ENCODE measurements at regions not wholly inside any gene's neighbourhood (a gene's known extent, or its start where the extent isn't known, plus 50 kb on each side); places are given as distances from the start of the nearest gene placed in this dataset.
A peak's percentile ranks its signal among the peaks of the same experiment; 100 is the strongest.
"Not testable (repeated sequence)": the region's sequence is repeated elsewhere in the genome, so short reads cannot be mapped to it uniquely, and the experiment has no call there.

DNA sequence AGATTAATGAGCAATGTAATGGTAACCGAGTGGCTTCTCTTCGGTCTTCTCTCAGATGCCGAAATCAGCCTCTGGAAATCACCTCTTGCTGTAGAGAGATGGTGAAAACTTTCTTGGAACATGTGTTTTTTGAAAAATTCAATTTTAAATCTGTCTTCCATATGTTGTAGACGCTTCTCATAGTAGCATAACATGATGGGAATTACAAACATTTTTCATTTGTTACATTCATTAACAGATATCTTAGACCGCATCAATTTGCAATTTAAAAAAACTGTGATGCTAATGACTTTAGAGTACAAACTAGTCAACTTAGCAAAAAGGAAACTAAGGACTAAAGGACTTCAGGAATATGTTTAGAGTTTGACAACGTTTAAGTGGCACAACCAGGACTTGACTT is 275.2 kb downstream of the ASXL3 start:
- DNase-seq = no peak

DNA sequence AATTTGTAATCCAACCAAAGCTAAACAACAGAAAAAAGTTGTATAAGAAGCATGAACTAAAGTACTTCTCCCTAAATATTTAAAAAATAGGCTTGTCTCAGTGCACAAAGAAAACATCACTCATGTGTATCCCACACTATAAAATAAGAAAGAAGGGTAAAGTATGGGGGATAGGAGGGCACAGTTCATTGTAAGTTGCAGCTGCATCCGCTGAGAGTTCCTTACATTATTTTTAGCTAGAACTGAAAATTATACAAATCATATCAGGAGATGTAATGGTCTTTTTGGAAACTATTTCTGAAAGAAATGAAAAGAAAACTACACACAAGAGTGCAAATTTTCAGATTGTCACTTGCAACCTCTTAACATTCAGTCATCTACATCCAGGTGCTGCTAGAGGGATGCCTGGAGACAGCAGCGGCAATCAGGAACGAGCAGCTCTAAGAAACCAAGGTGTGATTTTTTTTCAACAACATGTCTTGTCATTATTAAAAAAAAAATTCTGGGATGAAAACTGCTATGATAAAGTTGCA is 273.6 kb downstream of the ASXL3 start:
- DNase-seq = no peak

DNA sequence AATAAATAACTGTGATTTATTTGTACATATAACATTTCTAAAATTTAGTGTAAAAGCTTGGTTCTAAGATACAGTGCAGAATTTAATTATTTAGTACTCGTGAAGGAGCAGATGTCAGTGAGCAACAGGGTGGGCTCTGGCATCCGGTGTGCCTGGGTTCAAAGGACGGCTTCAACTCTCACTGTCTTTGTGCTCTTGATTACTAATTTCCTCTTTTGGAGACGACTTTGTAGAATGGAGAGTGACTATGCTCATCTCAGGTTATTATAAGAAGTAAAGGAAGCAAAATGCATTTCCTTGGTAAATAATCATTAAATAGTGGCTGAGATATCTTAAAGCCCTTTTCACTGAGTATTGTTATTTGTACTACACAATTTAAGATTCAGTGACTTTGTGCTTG is 271.7 kb downstream of the ASXL3 start:
- no peak for DNase-seq

DNA sequence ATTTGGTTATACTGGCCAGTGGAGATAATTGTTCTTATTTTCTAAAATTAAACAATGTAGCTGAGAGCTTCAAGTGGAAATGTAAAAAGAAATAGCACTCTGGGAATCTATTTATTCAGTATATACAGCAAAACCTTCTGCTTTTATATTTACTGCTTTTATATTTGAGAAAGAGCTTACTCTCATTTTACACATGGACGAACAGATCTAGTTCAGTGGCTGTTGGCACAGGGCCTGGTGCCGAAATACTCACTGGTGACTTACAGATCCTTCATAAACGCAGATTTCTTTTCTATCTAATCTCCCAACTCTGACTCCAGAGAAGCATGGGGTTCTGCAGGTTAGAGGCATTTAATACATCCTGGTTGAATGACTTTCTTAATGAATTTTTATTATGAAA is 266.2 kb downstream of the ASXL3 start:
- no peak for DNase-seq

DNA sequence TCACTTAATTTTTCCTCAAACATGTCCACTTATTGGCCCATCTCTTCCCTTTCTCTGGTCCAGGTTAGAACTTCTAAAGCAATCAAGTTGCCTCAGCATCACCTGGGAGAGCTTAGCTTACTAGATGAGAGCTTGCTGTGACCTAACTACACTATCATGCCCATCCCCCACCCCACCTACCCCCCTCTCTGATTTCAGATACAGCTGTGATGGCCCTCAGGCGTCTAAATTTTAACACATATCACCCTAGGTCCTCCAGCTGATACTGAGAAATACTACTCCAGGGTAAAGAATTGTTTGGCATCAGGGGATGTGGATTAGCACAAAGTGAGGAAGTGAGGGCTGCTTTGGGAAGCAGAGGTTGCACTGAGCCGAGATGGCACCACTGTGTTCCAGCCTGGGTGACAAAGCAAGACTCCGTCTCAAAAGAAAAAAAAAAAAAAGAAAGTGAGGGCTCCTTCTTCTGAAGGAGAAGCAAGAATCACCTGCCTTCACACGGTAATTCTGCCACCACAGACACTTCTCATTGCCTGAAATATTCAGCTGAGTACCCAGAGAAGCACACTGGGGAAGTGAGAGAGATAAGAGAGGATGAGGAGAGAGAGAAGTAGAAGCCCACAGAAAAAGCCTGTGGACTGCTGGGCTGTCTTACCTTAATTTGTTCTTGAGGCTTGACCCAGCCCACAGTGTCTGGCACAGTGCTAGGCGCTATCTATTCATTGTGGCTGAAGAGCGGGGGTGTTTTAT is 263.4 kb downstream of the ASXL3 start:
- DNase-seq = no peak

DNA sequence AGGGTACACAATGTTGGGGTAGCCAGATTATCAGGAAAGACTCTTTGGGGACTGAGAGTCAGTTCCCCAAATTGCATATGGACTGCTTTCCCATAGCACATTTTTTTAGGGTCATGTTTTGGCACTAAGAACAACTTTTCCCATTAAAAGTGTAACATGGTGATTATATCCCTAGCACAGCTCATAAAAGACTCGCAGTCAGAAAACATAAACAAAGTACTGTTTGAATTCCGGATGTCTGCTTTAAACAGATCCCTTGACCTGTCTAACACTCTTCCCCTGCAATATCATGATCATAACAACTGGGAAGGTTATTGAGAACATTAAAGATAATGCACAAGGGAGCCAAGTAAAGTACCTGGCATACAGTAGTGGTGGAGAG is 262.2 kb downstream of the ASXL3 start:
- DNase-seq = no peak

DNA sequence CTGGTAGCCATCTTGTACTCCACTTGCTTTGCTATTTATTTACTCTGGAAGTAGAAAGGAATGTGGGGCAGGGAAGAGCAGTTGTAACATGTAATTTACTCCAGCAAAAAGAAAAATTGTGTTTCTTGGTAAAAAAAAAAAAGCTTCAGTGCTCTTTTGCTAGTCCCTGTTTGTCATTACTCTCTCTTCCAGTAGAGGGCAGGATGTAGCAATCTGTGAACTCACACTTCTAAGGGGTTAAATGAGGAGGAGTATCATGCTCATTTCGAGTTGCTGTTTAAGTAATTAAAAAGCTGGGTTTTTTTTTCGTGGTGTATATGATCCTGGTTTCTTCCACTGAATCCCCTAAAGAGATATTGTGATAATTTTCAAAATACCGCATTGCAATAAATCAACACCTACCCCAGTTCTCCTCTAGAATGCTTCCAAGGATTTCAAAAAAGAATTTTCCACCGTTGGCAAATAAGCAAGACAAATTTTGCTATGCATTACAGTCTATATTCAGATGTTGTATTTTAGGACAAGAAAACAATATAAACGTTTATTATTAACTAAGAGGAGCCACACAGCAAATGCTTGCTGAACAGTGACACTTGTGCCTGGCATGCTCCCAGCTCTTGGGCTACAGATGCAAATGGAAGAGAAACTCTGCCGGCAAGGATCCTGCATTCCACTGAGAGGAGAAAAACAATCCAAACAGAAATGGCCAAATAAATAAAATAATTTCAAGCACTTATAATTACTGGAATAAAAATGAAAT is 261.6 kb downstream of the ASXL3 start:
- peak; percentile 67 for DNase-seq

DNA sequence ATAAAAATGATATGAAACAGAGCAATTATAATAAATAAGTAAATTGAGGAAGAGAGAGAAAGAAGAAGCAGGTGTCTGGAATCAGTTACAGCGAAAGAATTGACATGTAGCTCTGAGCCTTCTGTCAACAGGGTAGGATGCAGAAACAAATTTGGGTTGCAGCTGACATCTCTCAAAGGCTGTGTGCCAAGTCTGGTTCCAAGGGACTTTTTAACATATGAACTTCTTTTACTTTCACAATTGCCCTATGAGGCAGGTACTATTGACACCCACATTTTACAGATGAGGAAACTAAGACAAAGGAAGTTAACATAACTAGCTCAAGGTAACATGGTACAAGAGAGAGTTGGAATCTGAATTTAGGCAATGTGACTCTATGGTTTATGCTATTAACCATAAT is 260.0 kb downstream of the ASXL3 start:
- no peak for DNase-seq

DNA sequence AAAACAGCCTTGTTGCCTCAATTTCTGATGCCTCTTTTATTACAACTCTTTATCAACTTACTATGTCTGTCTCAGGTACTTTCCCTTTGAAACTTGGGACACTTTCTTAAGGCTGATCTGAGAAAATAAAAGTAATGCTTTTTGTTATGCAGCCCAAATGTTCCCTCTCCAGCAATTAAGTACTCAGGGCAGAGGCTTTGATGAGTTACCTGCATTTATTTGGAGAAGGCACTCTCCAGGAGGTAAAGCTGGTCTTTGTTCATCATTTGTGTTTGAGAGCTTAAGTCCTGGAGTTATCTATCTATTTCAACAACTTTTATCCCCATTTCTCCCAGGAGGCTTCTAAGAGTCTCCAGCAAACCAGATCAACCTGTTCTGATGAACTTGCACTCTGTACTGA is 259.2 kb downstream of the ASXL3 start:
- DNase-seq = no peak

DNA sequence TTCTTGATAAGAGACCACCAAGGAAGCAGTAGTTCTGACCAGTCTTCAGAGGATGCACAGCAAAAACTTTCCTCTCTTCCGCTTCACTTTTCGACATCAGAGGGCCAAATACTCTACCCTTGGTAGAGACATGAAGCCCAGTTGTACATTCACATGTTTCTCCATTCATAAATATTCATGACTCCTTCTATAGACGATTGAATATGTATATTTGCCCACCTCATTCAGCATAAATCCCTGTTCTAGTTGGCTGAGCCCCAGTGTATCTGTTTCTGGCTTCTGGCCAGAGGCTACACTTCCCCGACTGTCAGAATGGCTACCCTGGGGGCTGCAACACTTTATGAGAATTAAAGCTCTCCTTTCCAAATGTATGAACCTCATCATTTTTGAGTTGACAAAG is 258.5 kb downstream of the ASXL3 start:
- no peak for DNase-seq

DNA sequence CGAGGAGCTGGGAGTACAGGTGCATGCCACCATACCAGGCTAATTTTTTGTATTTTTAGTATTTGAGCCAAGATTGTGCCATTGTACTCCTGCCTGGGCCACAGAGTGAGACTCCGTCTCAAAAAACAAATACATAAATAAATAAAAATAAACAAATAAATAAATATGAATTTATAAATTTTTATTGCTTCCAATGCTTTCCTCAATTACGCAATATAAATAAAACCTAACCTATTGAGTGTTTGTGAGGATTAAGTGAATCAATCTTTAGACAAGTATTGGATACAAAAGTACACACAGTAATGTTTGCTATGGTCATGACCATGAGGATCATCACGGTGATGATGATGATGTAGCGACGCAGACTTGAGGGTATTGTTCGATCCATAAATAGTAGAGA is 257.4 kb downstream of the ASXL3 start:
- DNase-seq = no peak

DNA sequence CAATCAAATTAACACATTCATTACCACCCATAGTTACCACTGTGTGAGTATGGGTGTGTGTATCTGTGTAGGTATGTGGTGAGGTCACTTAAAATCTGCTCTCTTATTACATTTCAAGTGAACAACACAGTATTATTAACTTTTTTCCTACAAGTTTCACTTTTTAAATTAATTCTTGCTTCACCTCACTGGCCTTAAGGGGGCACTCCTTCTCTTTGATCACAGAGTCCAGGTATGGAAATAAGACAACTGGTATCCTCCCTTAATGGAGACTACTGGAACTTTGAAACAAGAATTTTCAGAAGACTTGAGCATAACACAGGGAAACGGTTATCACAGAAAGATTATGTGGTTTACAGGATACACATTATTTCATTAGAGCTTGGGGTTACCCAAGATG is 255.8 kb downstream of the ASXL3 start:
- DNase-seq = no peak

DNA sequence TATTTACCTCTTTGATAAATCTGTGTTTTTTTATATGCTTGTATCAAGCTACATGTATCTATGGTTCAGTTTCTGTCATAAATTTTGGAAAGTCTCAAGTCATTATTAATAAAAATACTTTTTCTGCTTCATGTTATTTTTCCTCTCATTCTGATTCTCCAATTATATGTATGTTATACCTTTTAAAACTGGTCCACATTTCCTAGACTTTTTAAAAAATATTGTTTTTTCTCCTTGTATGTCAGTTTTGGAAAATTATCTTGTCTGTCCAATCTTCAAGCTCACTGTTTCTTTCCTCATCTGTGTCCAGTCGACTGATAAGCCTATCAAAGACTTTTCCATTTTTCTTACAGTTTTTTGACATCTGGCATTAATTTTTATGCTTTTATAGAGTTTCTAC is 253.4 kb downstream of the ASXL3 start:
- DNase-seq = no peak

DNA sequence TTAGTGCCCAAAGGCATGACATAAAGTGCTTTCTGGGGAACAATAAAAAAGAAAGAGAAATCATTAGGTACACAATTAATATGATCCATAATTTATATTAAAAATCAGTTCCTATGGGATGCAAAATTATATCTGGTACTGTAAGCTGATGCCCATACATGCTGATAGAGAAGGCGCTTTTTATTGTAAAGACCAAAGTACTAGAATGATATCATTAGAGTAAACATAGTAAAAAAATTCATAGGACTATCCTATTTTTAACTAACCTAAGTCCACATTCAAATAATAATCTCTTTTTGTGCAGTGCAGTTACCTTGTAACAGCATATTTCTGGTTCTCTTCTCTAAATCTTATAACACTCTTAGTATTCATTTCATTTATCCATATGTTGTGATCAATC is 252.2 kb downstream of the ASXL3 start:
- DNase-seq = no peak

DNA sequence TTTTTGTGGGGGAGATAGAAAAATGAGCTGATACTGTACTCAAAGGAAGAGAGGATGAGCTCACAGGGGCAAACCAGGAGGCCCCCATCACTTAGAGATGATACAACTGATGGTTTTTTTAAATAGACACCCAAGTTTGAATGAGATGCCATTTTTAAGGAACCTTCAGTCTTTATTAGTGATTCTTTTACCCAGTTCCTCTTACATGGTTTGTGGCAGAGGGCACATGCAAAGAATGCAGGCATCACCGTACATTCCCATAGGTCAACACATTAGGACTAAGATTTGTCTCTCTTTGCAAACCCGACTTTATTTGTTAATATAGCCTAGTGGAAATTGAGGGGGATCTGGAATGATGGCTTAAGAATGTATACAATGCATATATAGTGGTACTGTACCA is 250.9 kb downstream of the ASXL3 start:
- no peak for DNase-seq

DNA sequence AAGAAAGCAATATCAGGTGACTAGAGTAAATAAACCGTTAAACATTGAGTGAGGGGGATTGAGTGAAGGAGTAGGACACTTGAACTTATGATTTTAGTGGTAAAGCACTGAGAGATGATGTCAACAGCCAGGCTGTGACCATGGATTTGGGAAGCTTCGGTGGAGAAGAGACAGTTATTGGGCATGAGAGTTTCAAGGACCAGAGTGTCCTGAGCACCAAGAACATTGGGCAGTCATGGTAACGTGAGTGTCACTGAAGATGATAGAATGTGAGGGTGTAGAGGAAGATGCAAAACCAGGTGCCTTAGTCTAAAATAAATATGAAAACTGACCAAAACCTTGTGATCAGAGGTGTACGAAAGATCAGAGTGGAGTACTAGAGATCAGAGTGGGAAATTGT is 248.1 kb downstream of the ASXL3 start:
- no peak for DNase-seq

DNA sequence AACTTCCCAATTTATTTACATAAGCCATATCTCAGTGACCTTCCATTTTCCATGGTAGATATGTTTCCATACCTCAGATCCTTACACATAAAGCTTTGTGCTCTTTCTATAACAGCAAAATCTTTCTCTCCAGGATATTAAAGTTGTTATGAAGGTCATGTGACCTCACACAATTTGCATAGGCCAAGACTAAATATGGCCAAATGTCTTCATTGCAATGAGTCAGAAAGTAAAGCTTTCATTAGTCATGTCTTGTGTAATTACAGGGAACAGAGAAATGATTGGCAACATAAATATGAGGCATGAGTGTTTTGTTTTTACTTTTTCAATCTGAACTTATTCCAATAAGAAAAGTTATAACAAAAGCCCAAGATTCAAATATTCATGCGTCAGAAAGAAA is 243.5 kb downstream of the ASXL3 start:
- DNase-seq = no peak

DNA sequence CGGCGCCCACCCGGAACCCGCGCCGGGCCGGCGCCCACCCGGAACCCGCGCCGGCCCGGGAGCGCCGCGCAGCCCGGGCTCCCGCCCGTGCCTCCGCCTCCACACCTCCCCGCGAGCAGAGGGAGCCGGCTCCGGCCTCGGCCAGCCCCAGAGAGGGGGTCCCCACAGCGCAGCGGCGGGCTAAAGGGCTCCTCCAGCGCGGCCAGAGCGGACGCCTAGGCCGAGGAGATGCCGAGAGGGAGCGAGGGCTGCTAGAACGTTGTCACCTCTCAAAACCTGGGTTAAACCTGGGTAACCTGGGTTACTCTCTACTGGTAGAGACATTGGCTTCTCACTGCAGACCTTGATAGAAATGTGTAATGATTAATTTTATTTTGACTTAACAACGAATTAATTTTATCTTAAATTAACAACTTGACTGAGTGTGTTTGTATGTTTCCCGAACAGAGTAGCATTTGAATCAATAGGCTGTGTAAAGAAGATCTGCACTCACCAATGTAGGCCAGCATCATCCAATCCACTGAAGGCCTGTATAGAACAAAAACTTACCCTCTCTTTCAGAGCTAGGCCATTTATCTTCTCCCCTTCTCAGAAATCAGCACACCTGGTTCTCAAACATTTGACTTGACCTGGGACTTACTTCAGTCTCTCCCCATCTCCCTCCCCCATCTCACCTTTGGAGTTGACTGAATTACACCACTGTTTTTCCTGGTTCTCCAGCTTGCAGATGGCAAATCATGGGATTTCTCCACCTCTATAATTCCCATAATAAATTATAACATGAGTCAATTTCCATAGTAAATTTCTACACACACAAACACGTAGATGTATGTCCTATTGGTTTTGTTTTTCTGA is 242.7 kb downstream of the ASXL3 start:
- no peak for DNase-seq

DNA sequence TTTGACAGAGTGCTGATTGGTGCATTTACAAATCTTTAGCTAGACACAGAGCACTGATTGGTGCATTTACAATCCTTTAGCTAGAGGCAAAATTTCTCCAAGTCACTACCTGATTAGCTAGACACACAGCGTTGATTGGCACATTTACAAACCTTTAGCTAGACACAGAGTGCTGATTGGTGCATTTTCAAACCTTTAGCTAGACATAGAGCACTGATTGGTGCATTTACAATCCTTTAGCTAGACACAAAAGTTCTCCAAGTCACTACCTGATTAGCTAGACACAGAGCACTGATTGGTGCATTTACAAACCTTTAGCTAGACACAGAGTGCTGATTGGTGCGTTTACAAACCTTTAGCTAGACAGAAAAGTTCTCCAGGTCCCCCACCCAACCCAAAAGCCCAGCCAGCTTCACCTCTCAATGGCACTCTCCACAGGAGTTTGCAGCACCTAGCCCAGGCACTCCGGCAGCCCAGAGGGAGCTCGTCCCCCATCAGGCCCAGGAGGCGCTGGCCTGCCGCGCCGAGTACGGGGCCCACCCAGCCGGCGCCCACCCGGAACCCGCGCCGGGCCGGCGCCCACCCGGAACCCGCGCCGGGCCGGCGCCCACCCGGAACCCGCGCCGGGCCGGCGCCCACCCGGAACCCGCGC is 241.8 kb downstream of the ASXL3 start:
- not testable (repeated sequence) for DNase-seq

DNA sequence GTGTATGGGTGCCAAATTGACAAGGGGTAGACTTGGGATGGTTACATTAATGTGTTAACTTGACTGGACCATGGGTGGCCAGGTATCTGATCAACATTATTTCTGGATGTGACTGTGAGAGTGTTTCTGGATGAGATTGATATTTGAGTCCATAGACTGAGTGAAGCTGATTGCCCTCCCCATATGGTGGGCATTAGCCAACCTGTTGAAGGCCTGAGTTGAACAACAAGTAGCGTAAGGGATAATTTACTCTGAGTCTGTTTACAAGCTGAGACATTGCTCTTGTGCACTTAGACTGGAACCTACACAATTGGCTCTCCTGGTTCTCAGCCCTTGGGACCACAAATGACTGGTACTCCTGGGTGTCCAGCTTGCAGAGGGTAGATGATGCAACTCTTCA is 240.1 kb downstream of the ASXL3 start:
- DNase-seq = no peak

DNA sequence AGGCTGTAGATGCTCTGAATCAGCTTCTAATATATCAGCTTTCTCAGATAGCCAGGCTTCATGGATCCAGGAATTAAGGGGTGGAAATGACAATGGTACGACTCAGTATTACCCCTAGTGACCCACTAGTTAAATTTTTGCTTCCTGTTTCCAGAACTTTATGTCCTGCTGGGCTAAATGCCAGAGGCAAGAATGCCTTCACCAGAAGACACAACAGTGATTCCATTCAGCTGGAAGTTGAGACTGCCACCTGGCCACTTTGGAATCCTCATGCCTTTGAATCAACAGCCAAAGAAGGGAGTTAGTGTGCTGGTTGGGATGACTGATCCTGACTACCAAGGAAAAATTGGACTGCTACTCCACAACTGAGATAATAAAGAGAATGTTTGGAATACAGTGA is 239.1 kb downstream of the ASXL3 start:
- no peak for DNase-seq

DNA sequence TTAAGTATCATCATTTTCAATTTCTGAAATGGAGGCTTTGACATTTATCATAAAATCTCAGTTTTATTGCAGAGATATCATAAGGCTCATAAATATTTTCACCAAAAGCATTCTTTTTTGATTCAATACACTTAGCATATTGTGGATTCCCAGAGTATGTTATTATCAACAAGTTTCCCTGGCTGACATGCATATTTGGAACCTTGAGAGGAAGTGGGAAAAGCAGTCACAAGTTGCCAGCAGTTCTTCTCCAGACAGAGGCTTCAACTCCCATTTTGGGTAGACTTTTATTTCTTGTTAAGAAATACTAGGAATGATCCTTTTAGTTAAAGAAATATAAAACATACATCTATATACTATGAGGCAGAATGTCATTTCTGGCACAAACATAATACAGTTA is 236.5 kb downstream of the ASXL3 start:
- no peak for DNase-seq

DNA sequence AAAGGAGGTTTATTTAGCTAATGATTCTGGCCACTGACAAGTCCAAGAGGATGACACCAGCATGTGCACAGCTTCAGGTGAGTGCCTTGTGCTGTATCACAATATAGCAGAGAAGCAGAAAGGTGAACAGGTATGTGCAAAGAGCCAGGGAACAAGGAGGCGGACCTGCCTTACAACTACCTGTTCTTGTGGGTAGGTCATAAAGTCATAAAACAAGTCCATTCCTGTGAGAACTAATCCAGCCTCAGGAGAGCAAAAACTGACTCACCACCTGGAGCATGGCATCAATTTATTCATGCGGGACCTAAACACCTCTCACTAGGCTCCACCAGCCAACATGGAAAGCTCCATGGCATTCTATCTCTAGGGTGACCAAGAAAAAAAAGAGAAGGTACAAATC is 234.2 kb downstream of the ASXL3 start:
- no peak for DNase-seq

Data from hematopoietic multipotent progenitor cell treated with erythropoietin and hydrocortisone succinate and interleukin-3 and kit ligand, for 6 days (in vitro differentiated cells).